HT-29 (cell line): ENCODE measurements at regions not wholly inside any gene's neighbourhood (a gene's known extent, or its start where the extent isn't known, plus 50 kb on each side); places are given as distances from the start of the nearest gene placed in this dataset.
A peak's percentile ranks its signal among the peaks of the same experiment; 100 is the strongest.
"Not testable (repeated sequence)": the region's sequence is repeated elsewhere in the genome, so short reads cannot be mapped to it uniquely, and the experiment has no call there.

Source experiments
- DNase-seq: peaks from one replicate; pipeline ENCODE4 v3.0.0-alpha.2; 2015; ENCODE audit warnings: low spot score

DNA sequence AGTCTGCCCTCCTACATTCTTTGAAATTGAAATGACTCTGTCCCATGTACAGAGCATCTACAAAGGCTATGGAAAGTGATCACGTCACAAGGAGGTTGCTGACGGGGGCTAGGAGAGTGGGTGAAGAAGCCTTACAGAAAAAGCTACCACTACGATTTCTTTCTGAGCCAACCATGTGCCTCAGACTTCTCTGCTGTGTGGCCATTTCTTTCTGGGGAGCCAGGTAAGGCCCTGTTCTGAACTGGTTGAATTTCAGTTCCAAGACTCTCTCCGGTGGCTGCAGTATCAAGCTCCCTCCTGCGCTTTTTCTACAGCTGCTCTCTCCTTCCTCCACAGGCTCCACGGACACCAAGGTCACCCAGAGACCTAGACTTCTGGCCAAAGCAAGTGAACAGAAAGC lies 112.5 kb upstream of the PRSS1 start:
- no peak for DNase-seq

DNA sequence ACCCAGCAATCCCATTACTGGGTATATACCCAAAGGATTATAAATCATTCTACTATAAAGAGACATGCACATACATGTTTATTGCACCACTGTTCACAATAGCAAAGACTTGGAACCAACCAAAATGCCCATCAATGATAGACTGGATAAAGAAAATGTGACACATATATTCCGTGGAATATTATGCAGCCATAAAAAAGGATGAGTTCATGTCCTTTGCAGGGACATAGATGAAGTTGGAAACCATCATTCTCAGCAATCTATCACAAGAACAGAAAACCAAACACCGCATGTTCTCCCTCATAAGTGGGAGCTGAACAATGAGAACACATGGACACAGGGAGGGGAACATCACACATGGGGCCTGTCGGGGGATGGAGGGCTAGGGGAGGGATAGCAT lies 113.2 kb upstream of the PRSS1 start:
- DNase-seq: not testable (repeated sequence)

DNA sequence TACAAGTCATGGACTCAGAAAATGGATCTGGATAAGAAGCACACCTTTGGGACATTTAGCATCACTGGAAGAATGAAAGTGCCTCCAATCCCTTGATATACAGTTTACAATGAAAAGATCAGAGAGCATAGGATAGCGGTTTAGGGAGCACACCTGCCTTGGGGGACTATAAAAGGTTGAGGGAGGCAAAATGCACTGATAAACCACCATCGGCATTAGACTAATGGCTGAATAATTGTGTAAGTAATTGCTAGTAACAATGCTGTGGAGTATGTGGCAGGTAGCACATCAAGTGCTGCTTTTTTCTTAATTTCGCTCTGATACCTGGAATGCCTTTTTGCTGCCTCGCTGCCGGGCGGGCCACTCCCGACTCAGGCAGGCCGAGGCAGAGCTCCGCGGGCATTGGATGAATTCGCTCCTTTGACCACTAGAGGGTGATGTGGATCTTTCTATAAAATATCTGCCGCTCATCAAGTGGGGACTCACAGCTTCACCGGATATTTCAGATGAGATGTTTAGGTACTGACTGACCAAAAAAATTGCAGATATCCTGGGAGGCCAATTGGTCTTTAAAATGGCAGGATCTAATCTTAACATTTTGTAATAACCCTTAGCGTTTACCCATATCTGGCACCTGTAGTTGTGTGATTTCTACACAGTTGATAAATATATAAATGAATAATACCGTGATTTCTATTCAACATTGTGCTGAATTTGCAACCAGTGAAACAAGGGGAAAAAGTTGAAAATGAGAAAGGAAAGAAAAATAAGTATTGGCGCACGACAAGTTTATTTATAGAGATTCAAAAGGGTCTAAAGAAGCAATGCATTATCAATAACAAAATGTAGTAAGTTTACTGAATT lies 116.8 kb upstream of the PRSS1 start:
- peak; percentile 97 for DNase-seq

DNA sequence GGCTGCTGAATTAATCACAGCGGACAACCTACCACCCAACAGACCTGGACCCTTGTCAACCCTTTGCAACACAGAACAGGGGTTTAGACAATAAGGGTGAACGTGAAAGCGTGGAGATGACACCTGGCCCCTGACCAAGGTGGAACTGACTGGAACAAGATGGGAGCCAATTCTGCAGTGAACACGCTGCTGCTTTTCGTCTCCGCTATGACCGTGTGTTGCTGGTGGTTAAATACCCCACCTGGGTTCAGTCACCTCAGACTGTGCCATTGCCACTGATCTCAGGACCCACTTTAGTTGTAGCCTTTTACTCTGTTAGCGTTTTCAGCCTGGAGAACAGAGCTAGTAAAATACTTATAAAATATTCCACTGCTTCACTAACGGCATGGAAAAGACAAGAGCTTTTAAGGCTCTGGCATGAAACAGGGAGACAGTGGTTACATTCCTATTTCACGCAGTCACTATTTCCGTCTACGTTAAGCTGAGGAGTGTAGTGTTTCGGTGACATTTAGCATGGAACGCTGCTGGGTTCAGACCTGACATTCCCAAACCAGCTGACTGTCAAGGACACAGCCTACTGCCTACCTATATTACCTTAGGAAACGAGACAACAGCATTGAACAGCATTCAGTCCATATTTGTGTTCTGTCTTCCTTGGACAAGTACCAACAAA lies 119.5 kb upstream of the PRSS1 start:
- DNase-seq: no peak

DNA sequence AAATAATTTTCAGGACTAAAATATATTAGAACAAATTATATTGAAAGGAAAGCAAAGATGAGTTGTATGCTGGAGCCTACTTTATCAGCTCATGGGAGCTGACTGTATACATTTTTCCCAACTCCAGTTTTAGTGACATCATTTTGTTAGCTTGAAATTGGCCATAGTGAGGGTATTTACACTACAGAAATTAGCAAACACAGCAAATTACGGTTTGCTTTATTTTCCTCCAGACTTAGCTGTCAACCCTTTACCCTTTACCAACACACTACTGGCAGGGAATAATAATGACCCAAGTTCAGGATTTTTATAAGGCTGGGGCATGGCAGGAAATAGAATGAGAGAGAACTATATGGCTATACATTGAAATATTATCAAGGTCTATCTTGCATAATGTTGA lies 120.3 kb upstream of the PRSS1 start:
- DNase-seq: no peak

DNA sequence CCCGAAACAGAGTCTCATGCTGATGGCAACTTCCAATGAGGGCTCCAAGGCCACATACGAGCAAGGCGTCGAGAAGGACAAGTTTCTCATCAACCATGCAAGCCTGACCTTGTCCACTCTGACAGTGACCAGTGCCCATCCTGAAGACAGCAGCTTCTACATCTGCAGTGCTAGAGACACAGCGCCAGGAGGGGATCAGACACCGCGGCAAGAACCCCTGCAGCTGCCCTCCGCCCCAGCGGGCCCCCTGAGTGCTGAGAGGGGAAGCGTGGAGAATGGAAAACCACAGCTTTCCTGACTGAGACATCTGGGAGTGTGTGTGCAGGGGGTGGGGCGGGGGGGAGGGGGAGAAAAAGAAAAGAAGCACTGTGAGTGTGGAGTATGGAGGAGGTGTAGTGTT lies 122.0 kb upstream of the PRSS1 start:
- DNase-seq: not testable (repeated sequence)

DNA sequence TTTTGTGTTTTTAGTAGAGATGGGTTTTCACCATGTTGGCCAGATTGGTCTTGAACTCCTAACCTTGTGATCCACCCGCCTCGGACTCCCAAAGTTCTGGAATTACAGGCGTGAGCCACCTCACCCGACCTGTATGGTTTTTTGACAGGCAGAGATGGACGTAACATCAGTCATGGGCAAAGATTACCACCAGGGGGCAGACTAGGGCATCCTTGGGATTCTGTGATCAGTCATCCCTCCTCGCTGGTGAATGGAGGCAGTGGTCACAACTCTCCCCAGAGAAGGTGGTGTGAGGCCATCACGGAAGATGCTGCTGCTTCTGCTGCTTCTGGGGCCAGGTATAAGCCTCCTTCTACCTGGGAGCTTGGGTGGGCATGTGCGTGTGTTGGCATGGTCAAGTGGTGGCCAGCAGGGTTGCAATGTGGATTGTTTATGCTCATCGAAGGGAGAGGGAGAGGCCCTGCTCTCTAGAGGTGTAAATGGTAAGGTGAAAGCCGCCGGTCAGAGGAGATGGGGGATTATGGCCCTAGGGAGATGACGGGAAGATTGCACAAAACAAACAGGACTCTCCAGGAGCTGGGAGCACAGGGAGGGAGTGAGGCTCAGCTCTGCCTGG lies 122.7 kb upstream of the PRSS1 start:
- peak; percentile 80 for DNase-seq

DNA sequence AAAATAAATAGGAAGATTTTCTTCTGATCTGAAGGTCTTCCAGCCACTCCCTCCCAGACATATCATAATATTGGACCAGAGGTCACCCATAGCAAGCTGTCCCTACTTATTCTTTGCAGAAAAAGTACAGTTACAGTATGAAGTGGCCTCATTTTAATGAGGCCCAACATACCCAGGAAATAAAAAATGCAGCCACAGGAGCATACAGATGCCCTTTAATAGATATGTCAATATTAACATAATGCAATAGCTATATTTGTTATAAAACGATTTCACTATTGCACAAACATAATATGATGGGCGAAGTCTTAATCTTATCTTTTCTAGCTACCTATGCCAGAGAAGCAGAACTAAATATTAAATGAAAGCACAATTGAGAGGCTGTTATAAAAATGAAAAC lies 124.1 kb upstream of the PRSS1 start:
- not testable (repeated sequence) for DNase-seq

DNA sequence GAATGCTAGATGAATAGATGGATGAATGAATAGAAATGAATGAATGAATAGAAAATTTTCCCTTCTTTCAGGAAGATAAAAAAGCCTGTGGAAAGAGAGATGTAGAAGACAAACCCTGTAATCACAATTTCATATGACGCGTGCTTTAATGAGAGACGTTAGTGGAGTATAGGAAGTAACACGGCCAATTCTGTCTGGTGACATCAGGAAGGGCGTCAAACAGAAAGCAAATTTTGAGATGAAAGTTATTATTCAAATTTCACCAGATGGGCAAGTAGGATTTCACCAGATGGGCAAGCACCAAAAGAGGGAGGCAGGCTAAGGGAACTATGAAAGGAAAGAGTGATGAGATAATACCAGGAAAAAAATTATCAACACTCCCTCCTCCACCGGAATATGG lies 128.9 kb upstream of the PRSS1 start:
- DNase-seq: no peak

DNA sequence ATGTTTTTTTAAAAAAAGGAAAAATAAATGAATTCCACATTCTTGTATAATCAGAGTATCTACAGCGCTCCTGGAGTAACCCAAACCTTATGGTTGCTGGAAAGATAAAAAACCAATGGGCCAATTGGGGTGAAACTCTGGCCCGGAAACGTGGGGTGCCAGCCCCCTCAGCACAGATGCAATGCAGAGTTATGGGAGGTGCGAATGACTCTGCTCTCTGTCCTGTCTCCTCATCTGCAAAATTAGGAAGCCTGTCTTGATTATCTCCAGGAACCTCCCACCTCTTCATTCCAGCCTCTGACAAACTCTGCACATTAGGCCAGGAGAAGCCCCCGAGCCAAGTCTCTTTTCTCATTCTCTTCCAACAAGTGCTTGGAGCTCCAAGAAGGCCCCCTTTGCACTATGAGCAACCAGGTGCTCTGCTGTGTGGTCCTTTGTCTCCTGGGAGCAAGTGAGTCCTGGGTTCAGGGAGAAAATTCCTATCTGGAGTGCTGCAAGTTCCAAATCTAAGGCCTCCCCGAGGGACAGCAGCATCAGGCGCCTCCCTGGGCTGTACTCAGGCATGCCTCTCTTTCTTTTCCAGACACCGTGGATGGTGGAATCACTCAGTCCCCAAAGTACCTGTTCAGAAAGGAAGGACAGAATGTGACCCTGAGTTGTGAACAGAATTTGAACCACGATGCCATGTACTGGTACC lies 130.5 kb upstream of the PRSS1 start:
- no peak for DNase-seq

DNA sequence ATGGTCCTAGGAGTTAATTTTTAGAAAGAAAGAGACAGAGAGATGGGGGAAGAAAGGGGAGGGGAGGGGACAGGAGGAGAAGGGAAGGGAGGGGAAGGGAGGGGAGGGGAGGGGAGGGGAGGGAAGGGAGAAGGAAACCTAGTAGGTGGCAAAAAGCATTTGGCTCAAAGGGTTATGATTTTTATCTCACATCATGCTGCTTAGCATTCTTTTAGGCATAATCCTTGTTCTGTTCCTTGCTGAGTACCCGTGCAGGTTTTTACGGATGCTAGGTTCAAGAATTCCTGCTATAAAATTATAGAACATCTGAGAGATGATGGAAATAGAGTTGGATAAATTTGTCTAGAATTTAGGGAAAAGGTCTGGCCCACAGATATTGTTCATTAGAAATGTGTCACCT lies 132.4 kb upstream of the PRSS1 start:
- no peak for DNase-seq

DNA sequence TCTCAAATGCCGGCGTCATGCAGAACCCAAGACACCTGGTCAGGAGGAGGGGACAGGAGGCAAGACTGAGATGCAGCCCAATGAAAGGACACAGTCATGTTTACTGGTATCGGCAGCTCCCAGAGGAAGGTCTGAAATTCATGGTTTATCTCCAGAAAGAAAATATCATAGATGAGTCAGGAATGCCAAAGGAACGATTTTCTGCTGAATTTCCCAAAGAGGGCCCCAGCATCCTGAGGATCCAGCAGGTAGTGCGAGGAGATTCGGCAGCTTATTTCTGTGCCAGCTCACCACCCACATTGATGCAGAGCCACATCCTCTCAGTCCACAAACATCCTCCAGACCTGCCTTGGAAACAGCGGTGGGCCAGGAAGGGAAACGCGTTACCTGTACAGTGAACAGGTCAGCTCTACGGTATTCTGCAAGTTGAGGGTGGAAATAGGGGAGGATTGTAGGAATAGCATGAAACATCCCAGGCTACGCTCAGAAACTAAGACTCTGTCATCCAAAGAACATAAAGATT lies 133.1 kb upstream of the PRSS1 start:
- no peak for DNase-seq

DNA sequence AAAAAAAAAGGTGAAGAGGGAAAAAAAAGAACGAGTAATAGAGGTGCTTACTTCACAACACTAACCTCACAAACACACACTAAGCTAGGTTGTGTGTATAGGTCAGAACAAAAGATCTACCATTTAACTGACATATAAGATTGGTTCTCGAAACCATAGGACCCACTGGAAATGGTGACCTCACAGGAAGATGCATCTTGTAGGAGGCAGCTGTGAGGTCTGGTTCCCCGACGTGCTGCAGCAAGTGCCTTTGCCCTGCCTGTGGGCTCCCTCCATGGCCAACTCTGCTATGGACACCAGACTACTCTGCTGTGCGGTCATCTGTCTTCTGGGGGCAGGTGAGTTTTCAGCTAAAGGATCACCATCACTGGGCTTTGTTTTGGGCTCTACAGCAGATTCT lies 133.8 kb upstream of the PRSS1 start:
- DNase-seq: no peak

DNA sequence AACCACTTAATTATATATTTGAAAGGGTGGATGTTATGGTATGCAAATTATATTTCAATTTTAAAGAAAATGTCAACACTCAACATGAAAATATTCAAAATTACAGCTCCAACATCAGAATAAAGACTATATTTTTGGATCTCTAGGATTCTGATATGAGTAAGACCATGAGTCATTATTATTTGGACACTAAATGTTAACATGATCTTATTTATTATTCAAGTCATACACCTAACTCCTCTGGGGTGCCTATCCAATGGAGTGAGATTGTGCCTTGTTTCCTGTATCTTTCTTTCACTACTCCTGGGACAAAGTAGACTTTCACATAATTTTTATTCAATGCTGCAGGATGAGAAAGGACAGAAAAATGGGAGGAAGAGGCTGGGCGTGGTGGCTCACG lies 135.2 kb upstream of the PRSS1 start:
- no peak for DNase-seq

DNA sequence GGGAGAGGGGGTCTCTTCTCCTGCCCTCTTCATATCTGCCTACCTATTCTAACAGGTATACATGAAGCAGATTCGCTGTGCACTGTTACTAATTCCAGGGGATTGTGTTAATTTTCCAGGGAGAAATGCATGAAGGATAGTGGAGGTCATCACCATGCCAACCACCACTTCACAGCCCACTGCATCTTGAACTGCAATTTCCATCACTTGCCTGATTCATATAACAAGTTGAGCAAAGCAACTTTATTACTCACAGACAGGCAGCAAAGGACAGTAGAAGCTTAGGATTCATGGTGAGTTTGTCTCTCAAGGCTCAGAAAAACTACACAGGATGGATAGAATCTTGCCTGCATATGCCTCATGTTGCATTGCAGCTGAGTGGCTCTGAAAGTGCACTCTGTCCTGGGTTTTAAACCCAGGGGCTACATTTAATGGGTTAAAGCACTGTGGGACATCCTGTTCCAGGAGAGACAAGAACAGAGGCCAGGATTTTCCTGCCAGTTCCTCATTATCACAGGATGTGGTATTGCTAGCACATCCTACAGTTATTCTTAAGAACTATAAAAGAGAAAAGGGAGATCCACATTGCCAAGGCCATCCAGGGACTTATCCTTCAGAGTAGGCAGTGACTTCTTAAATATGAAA lies 136.9 kb upstream of the PRSS1 start:
- DNase-seq: no peak

DNA sequence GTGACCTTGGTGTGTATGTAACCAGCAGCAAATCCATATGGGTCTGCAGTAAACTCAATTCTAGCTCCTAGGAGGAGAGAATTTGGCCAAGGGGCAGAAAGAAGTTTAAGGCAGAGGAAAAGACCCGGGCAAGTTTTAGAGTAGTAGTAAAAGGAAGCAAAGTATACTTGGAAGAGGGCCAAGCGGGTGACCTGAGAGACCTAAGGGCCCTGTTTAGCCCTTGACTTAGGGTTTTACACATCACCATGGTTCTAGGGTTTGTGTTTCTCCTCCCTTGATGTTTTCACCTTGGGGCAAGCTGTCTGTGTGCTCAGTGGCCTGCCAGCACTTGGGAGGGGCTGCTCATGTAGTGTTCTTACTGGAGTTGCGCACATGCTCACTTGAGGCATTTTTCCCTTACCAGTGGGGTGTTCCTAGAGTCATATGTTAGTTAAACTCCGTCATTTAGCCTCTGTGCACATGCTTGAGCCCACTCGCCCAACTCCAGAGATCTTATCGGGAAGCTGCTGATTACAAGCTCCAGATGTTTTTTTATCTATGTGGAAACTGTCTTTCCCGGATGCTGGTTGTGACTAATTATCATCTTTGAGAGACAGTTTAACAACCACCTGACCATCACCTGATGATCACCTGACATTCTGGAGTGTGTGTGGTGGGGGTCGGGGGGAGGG lies 137.6 kb upstream of the PRSS1 start:
- DNase-seq: no peak

DNA sequence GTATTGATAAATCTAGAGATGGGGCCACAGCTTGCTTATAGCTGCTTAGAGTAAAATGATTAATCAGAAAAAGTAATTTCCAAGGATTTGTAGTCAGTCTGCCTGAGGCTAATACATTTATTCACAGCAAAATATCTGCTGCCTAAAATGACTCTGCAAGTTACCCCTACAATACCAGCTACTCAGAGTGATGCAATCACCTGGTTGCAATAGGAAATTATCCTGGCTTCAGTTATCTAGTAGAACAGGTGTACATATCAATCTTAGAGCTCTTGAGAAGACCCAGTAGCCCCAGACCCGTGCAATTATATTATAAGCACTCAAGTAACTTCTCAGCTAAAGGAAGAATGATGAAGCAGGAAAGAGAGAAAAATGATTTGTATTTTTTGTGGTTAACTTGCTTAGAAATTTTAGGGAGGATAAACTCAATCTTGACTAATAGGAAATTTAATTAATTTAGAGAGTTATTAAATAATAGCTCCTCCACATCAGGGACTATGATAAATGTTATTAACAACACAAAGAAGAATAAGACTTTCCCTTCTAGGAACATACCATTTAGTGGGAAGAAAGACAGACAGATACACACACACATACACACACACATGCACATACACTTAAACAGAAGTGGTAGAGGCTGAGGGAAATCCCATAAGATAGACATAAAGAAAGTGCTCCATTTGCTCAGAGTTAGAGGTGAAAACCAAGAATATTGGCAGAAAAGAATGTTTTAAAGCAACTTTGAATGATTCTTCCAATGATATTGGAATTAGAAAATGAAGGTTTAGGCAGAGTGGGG lies 140.4 kb upstream of the PRSS1 start:
- no peak for DNase-seq

DNA sequence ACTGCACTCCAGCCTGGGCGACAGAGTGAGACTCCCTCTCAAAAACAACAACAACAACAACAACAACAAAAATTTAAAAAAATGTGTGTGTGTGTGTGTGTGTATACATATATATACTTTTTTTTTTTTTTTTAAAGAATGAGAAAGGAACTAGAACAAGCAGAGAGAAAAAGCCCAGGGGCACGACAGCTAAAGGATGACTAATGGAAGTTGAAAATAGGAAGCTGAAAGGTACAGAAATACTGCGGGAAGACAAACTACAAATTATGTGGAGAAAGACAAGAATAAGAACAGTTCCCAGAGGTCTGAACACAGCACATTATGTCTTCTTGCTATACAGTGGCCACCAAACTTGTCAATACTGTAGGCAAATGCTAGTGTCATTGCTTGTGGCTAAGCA lies 141.9 kb upstream of the PRSS1 start:
- DNase-seq: no peak

DNA sequence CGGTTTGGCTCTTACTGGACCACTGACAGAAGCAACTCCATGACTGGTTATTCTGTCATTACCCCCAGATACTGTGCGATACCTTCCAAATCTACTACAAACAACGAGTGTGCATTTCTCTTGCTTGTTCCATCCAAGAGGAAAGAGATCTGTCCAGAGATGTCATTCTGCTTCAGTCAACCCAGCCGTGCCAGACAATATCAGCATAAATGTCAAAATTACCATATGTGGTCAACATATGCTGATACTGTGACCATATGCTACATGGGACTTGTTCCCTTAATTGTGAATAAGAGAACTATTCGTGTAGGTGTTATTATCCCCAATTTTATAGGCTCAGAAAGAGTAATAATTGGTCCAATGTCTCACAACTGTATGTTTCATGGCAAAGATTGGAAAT lies 143.2 kb upstream of the PRSS1 start:
- no peak for DNase-seq

DNA sequence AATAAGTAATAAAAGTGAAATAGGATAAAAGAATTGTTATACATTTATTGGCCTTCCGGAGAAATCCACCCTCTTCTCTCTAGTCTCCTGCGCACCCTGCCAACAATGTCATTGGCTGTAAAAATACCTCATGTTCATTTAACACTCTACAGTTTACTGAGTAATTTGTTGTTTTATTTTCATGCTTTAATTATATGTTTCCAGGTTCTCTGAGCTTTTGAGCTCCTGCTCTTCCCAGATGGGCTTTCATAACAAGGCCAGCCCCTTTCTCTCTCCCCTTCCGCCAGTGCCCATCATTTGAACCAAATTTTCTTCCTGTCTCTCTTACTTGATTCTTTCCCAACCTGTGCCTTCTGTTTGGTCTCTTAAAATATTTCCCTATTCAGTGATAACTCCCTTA lies 144.6 kb upstream of the PRSS1 start:
- DNase-seq: no peak
